ENCODE measurements at regions not wholly inside any gene's neighbourhood (a gene's known extent, or its start where the extent isn't known, plus 50 kb on each side); places are given as distances from the start of the nearest gene placed in this dataset.

- H3K4me3 ChIP-seq (ENCODE audit: low read depth, low read length) = no peak overlapping the region
- DNase-seq (ENCODE audit: low read depth) = no peak
- TF ChIP-seq POLR2A (IDR thresholded peaks at IDR 0.05; ENCODE audit: extremely low read depth, insufficient read length) = no peak
- no peak for TF ChIP-seq MAX (IDR thresholded peaks at IDR 0.05; ENCODE audit: low read depth, low read length)
- no peak for TF ChIP-seq MYC (IDR thresholded peaks at IDR 0.05; ENCODE audit: low read depth, low read length)
- no peak for TF ChIP-seq CTCF (IDR thresholded peaks at IDR 0.05; ENCODE audit: low read depth, low read length)
Measured at GRCh38 chr11:19352072-19352770, 111.5 kb upstream of the E2F8 start.

- TF ChIP-seq MAX (IDR thresholded peaks at IDR 0.05; ENCODE audit: low read depth, low read length) (no peak), POLR2A (IDR thresholded peaks at IDR 0.05; ENCODE audit: extremely low read depth, insufficient read length) (no peak), MYC (IDR thresholded peaks at IDR 0.05; ENCODE audit: low read depth, low read length) (no peak), CTCF (IDR thresholded peaks at IDR 0.05; ENCODE audit: low read depth, low read length) (no peak)
- H3K4me3 ChIP-seq (ENCODE audit: low read depth, low read length) = no peak overlapping the region
- DNase-seq (ENCODE audit: low read depth) = no peak
Measured at GRCh38 chr11:19351426-19351825, 110.7 kb upstream of the E2F8 start.

- no peak overlapping the region for H3K4me3 ChIP-seq (ENCODE audit: low read depth, low read length)
- no peak for TF ChIP-seq CTCF (IDR thresholded peaks at IDR 0.05; ENCODE audit: low read depth, low read length)
- DNase-seq (ENCODE audit: low read depth) = no peak
Measured at GRCh38 chr11:19350160-19350559, 109.4 kb upstream of the E2F8 start.

GRCh38 chr11:19349340-19350025 is 108.7 kb upstream of the E2F8 start:
- TF ChIP-seq CTCF (IDR thresholded peaks at IDR 0.05; ENCODE audit: low read depth, low read length) (no peak), POLR2A (IDR thresholded peaks at IDR 0.05; ENCODE audit: extremely low read depth, insufficient read length) (no peak), MAX (IDR thresholded peaks at IDR 0.05; ENCODE audit: low read depth, low read length) (no peak), MYC (IDR thresholded peaks at IDR 0.05; ENCODE audit: low read depth, low read length) (no peak)
- H3K4me3 ChIP-seq (ENCODE audit: low read depth, low read length) = no peak overlapping the region
- no peak for DNase-seq (ENCODE audit: low read depth)

GRCh38 chr11:19347911-19348310 is 107.2 kb upstream of the E2F8 start:
- DNase-seq (ENCODE audit: low read depth) = peak; percentile 45
- H3K4me3 ChIP-seq (ENCODE audit: low read depth, low read length) = no peak overlapping the region
- TF ChIP-seq POLR2A (IDR thresholded peaks at IDR 0.05; ENCODE audit: extremely low read depth, insufficient read length) (no peak), MAX (IDR thresholded peaks at IDR 0.05; ENCODE audit: low read depth, low read length) (no peak), MYC (IDR thresholded peaks at IDR 0.05; ENCODE audit: low read depth, low read length) (no peak), CTCF (IDR thresholded peaks at IDR 0.05; ENCODE audit: low read depth, low read length) (no peak)

Data from NB4 (cell line).